ENCODE measurements at regions not wholly inside any gene's neighbourhood (a gene's known extent, or its start where the extent isn't known, plus 50 kb on each side); places are given as distances from the start of the nearest gene placed in this dataset.

DNA sequence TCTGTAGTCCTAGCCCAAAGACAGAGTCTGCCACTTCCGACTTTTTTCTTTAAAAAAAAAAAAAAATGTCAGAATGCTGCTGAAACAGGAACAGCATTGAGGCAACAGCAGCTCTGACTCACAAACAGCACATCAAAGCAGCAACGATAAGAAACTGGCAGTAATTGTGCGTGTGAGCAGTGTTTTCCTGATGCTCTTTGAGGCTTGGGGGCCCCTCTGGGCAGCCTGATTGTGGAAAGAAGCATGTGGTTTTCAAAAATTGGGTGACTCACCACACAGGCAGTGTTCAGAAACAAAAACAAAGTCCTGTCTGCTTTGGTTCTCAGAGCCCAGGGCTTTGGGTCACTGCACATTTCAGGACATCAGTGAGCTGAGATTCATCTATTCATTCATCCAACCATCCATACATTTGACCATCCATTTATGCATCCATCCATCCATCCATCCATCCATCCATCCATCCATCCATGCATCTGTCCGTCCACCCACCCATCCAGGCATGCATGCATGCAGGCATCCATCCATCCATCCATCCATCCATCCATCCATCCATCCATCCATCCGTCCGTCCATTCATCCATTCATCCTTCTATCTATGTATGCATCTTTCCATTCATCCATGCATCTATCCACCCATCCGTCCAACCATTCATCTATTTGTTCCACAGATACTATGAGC, 308.4 kb downstream of the RPLP1 start:
- peaks cover 13% of the 10 kb centered on the region for H3K27me3 ChIP-seq (ENCODE audit: control insufficient read depth, low read length)
- H3K4me1 ChIP-seq (ENCODE audit: control insufficient read depth, low read length): peaks cover 55% of the 10 kb centered on the region
- H3K27ac ChIP-seq (ENCODE audit: low read depth, low read length): no peak overlapping the region
- no peaks in the 10 kb centered on the region for H3K9me2 ChIP-seq (replicated peaks; ENCODE audit: control insufficient read depth, low read length)
- no peak overlapping the region for H3K4me3 ChIP-seq (ENCODE audit: low read length)
- H3K9me3 ChIP-seq (ENCODE audit: control insufficient read depth, insufficient read depth, low read length): no peaks in the 10 kb centered on the region
- H3K36me3 ChIP-seq (ENCODE audit: control insufficient read depth, low read length): no peaks in the 10 kb centered on the region
- H3K79me2 ChIP-seq (ENCODE audit: control insufficient read depth, low read length): no peaks in the 10 kb centered on the region
- no peak for TF ChIP-seq EZH2phosphoT487 (IDR thresholded peaks at IDR 0.05; ENCODE audit: borderline replicate concordance, low read length)
- TF ChIP-seq, protein P1, sequence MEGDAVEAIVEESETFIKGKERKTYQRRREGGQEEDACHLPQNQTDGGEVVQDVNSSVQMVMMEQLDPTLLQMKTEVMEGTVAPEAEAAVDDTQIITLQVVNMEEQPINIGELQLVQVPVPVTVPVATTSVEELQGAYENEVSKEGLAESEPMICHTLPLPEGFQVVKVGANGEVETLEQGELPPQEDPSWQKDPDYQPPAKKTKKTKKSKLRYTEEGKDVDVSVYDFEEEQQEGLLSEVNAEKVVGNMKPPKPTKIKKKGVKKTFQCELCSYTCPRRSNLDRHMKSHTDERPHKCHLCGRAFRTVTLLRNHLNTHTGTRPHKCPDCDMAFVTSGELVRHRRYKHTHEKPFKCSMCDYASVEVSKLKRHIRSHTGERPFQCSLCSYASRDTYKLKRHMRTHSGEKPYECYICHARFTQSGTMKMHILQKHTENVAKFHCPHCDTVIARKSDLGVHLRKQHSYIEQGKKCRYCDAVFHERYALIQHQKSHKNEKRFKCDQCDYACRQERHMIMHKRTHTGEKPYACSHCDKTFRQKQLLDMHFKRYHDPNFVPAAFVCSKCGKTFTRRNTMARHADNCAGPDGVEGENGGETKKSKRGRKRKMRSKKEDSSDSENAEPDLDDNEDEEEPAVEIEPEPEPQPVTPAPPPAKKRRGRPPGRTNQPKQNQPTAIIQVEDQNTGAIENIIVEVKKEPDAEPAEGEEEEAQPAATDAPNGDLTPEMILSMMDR (IDR thresholded peaks at IDR 0.05; ENCODE audit: low read depth, low read length, poor library complexity, severe bottlenecking): no peak
- H4K20me1 ChIP-seq (ENCODE audit: control insufficient read depth, insufficient read depth, low read depth, low read length): no peaks in the 10 kb centered on the region
- peak overlapping the region; percentile 18 for H3K4me2 ChIP-seq (ENCODE audit: low read length)
- H3F3A ChIP-seq (ENCODE audit: control insufficient read depth, insufficient read depth): no peaks in the 10 kb centered on the region

DNA sequence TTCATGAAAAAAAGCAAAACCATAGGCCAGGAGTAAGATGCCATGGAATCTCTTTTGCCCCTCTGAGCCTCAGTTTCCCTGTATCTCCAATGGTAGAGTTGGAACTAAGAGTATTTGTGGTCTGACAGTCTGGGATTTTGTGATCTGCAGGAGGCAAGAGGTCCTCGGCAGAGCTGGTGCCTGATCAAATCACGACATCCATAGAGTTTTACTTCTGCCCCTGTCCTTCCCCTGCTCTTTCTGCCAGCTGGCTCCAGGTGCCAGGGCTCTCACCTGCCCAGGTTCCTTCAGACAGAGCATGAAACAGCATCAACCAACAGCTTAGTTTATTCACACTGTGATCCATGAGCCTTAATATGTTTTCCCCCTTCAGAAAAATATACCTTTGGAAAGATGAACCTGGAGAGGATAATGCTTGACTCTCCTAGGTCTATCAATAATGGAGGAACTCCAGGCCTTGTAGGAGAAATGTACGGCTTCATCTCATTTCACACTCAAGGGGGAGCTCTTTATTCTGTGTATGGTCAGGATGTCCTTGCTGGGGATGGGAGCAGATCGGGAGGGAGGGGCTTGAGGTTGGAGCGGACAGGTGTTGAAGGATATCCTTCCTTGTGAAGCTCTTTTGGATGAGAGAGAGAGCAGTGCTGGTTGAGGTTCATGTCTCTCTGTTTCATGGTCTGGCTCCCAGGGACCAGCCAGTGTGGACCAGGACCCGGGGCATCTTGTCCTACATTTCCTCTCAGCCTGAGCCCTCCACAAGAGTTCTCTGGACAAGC, 309.9 kb downstream of the RPLP1 start:
- peaks cover 8% of the 10 kb centered on the region for H3K9me3 ChIP-seq (ENCODE audit: control insufficient read depth, insufficient read depth, low read length)
- H3F3A ChIP-seq (ENCODE audit: control insufficient read depth, insufficient read depth): no peaks in the 10 kb centered on the region
- peaks cover 50% of the 10 kb centered on the region for H3K4me1 ChIP-seq (ENCODE audit: control insufficient read depth, low read length)
- H3K4me3 ChIP-seq (ENCODE audit: low read length): no peak overlapping the region
- TF ChIP-seq, protein P1 (IDR thresholded peaks at IDR 0.05; ENCODE audit: low read depth, low read length, poor library complexity, severe bottlenecking): peak; percentile 68
- TF ChIP-seq EZH2phosphoT487 (IDR thresholded peaks at IDR 0.05; ENCODE audit: borderline replicate concordance, low read length): no peak
- H3K79me2 ChIP-seq (ENCODE audit: control insufficient read depth, low read length): no peaks in the 10 kb centered on the region
- H3K36me3 ChIP-seq (ENCODE audit: control insufficient read depth, low read length): no peaks in the 10 kb centered on the region
- no peaks in the 10 kb centered on the region for H3K9me2 ChIP-seq (replicated peaks; ENCODE audit: control insufficient read depth, low read length)
- no peak overlapping the region; the same call in 1 of the 2 replicates for H3K4me2 ChIP-seq (ENCODE audit: low read length)
- peaks cover 4% of the 10 kb centered on the region for H3K27me3 ChIP-seq (ENCODE audit: control insufficient read depth, low read length)
- H4K20me1 ChIP-seq (ENCODE audit: control insufficient read depth, insufficient read depth, low read depth, low read length): no peaks in the 10 kb centered on the region
- no peak overlapping the region for H3K27ac ChIP-seq (ENCODE audit: low read depth, low read length)

- H3K36me3 ChIP-seq (ENCODE audit: control insufficient read depth, low read length): no peaks in the 10 kb centered on the region
Observed at GRCh38 chr15:69763831-69764230, 311.2 kb downstream of the RPLP1 start.

More at GRCh38 chr15:69763831-69764230, 311.2 kb downstream of the RPLP1 start:
- Histone ChIP-seq H3K27me3 (ENCODE audit: control insufficient read depth, low read length) (peaks cover 4% of the 10 kb centered on the region), H3K4me3 (ENCODE audit: low read length) (no peak overlapping the region), H3K27ac (ENCODE audit: low read depth, low read length) (no peak overlapping the region), H3K4me2 (ENCODE audit: low read length) (no peak overlapping the region), H3K79me2 (ENCODE audit: control insufficient read depth, low read length) (no peaks in the 10 kb centered on the region), H4K20me1 (ENCODE audit: control insufficient read depth, insufficient read depth, low read depth, low read length) (no peaks in the 10 kb centered on the region), H3F3A (ENCODE audit: control insufficient read depth, insufficient read depth) (no peaks in the 10 kb centered on the region), H3K9me3 (ENCODE audit: control insufficient read depth, insufficient read depth, low read length) (peaks cover 9% of the 10 kb centered on the region), H3K9me2 (replicated peaks; ENCODE audit: control insufficient read depth, low read length) (no peaks in the 10 kb centered on the region), H3K4me1 (ENCODE audit: control insufficient read depth, low read length) (peaks cover 40% of the 10 kb centered on the region)
- TF ChIP-seq, protein P1 (IDR thresholded peaks at IDR 0.05; ENCODE audit: low read depth, low read length, poor library complexity, severe bottlenecking): no peak
- no peak for TF ChIP-seq EZH2phosphoT487 (IDR thresholded peaks at IDR 0.05; ENCODE audit: borderline replicate concordance, low read length)

Data from DOHH2 (cell line).